ENCODE measurements at regions not wholly inside any gene's neighbourhood (a gene's known extent, or its start where the extent isn't known, plus 50 kb on each side); places are given as distances from the start of the nearest gene placed in this dataset.
"Not testable (repeated sequence)": the region's sequence is repeated elsewhere in the genome, so short reads cannot be mapped to it uniquely, and the experiment has no call there.

GRCh38 chr3:24545887-24546286, 51.2 kb upstream of the THRB start:
- no peak for DNase-seq

GRCh38 chr3:24548278-24548677, 53.6 kb upstream of the THRB start:
- DNase-seq, result no peak

- DNase-seq, result no peak
These were observed 55.9 kb upstream of the THRB start for GRCh38 chr3:24550588-24550987.

GRCh38 chr3:24551626-24552025, 57.0 kb upstream of the THRB start:
- no peak for DNase-seq

- no peak for DNase-seq
These were observed 68.2 kb upstream of the THRB start for GRCh38 chr3:24562895-24563294.

- DNase-seq, result no peak
These were observed 70.4 kb upstream of the THRB start for GRCh38 chr3:24565053-24565452.

- no peak for DNase-seq
These were observed 71.0 kb upstream of the THRB start for GRCh38 chr3:24565656-24566055.

- DNase-seq, result no peak
These were observed 72.3 kb upstream of the THRB start for GRCh38 chr3:24566927-24567326.

GRCh38 chr3:24572409-24572808, 77.8 kb upstream of the THRB start:
- not testable (repeated sequence) for DNase-seq

GRCh38 chr3:24573576-24573975, 78.9 kb upstream of the THRB start:
- no peak for DNase-seq

- no peak for DNase-seq
These were observed 83.7 kb upstream of the THRB start for GRCh38 chr3:24578324-24578723.

GRCh38 chr3:24578951-24579421, 84.3 kb upstream of the THRB start:
- DNase-seq, result no peak

GRCh38 chr3:24582431-24583403, 88.1 kb upstream of the THRB start:
- no peak for DNase-seq

- DNase-seq, result no peak
These were observed 92.3 kb upstream of the THRB start for GRCh38 chr3:24586920-24587319.

GRCh38 chr3:24588629-24589512, 94.2 kb upstream of the THRB start:
- no peak for DNase-seq

- no peak for DNase-seq
These were observed 94.8 kb upstream of the THRB start for GRCh38 chr3:24589513-24589851.

- DNase-seq, result no peak
These were observed 95.6 kb upstream of the THRB start for GRCh38 chr3:24589931-24590880.

GRCh38 chr3:24591191-24591590, 96.5 kb upstream of the THRB start:
- DNase-seq, result no peak

GRCh38 chr3:24591661-24592555, 97.3 kb upstream of the THRB start:
- no peak for DNase-seq

GRCh38 chr3:24594161-24594560, 99.5 kb upstream of the THRB start:
- no peak for DNase-seq

GRCh38 chr3:24595796-24596195, 101.1 kb upstream of the THRB start:
- no peak for DNase-seq

Measured in right forelimb (tissue), 1 donor.